Tibial artery (tissue), 4 donors: ENCODE measurements at regions not wholly inside any gene's neighbourhood (a gene's known extent, or its start where the extent isn't known, plus 50 kb on each side); places are given as distances from the start of the nearest gene placed in this dataset.

Source experiments
- DNase-seq, 2 donors: peaks; one replicate each; pipeline ENCODE4 v3.0.0-alpha.2; 2019
- H3K27ac ChIP-seq, 2 donors: fragments of 200-600 bp; sonication (generic) in 1 of 2; 1 replicate in 1 of 2; 2 replicates in 1 of 2; pipeline ENCODE4 v1.5.1; 2018 to 2019; ENCODE audit warnings: mild to moderate bottlenecking in 1 of 2
- H3K27me3 ChIP-seq, 2 donors: fragments of 200-600 bp; sonication (generic) in 1 of 2; one replicate each; pipeline versions ENCODE4 v1.5.1 to v1.6.0; 2016 to 2019
- H3K36me3 ChIP-seq, 3 donors: fragments of 200-600 bp; sonication (generic) in 2 of 3; one replicate each; pipeline ENCODE4 v1.5.1; 2016 to 2019; ENCODE audit warnings: mild to moderate bottlenecking in 2 of 3
- H3K4me1 ChIP-seq, 4 donors: fragments of 200-600 bp; sonication (generic) in 2 of 4; 1 replicate in 3 of 4; 2 replicates in 1 of 4; pipeline ENCODE4 v1.5.1; 2016 to 2019
- H3K4me3 ChIP-seq, 2 donors: fragments of 200-600 bp; sonication (generic) in 1 of 2; 1 replicate in 1 of 2; 2 replicates in 1 of 2; pipeline ENCODE4 v1.5.1; 2018 to 2019; ENCODE audit warnings: mild to moderate bottlenecking in 2 of 2
- H3K9me3 ChIP-seq, 3 donors: fragments of 200-600 bp; sonication (generic) in 1 of 3; one replicate each; pipeline ENCODE4 v1.5.1; 2016 to 2019
- intact Hi-C: fragments of 100-400 bp; cut with DNase I; formaldehyde crosslinking; loops from one replicate; pipeline ENCODE4 v1.15.0; 2023; ENCODE audit warnings: low total_unique reads
- TF ChIP-seq, protein P1 (sequence below), 2 experiments: fragments of 200-600 bp in 1 of 2; fragments of 450-650 bp in 1 of 2; IDR thresholded peaks; one replicate each; pipeline ENCODE4 v1.5.1; 2017 to 2019; ENCODE audit warnings: antibody characterized with exemption in 2 of 2, mild to moderate bottlenecking in 1 of 2, moderate library complexity in 1 of 2

DNA sequence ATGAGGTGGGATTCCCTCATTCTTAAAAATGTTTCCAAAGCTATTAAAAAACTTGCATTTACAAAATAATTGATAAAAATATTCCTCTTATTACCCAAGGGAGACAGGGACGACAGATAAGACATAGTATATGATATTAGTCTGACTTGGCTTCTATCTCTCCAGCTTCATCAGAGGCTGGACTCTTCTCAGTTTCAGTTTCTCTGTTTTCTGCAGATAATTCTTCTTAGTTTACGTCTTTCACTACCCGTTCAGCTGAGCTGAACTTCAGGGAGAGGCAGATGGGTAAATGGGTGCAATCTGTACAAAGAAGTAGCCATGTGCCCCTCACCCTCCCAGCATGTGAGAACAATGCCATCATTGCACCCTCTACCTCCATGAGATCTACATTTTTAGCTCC is 214.0 kb upstream of the SLIT2 start:
- Histone ChIP-seq H3K27me3 (no peaks in the 10 kb centered on the region), H3K9me3 (no peaks in the 10 kb centered on the region), H3K4me3 (no peak overlapping the region), H3K36me3 (no peaks in the 10 kb centered on the region), H3K4me1 (no peaks in the 10 kb centered on the region), H3K27ac (no peak overlapping the region)
- TF ChIP-seq, protein P1, sequence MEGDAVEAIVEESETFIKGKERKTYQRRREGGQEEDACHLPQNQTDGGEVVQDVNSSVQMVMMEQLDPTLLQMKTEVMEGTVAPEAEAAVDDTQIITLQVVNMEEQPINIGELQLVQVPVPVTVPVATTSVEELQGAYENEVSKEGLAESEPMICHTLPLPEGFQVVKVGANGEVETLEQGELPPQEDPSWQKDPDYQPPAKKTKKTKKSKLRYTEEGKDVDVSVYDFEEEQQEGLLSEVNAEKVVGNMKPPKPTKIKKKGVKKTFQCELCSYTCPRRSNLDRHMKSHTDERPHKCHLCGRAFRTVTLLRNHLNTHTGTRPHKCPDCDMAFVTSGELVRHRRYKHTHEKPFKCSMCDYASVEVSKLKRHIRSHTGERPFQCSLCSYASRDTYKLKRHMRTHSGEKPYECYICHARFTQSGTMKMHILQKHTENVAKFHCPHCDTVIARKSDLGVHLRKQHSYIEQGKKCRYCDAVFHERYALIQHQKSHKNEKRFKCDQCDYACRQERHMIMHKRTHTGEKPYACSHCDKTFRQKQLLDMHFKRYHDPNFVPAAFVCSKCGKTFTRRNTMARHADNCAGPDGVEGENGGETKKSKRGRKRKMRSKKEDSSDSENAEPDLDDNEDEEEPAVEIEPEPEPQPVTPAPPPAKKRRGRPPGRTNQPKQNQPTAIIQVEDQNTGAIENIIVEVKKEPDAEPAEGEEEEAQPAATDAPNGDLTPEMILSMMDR (IDR thresholded peaks at IDR 0.05), result no peak
- intact Hi-C loops, result no loop called here
- DNase-seq, result no peak

DNA sequence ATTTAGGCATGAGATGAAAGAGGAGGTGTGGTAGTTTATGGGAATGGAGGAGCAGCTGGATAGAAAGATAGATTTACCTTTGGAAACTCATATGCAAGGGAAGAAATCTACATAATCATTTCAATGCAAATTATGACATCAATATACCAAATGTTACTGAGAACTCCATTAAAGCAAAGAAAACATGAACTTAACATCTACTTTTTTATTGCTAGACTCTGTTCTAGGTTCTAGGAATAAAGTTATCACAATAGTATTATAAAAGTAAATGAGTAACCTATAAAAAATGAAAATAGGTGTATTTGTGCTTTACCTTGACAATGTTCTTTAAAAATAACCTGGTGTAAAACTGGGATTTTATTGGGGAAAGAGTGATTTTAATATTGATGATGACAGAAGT is 221.6 kb upstream of the SLIT2 start:
- H3K27ac ChIP-seq, result no peak overlapping the region
- DNase-seq, result no peak
- H3K4me3 ChIP-seq, result no peak overlapping the region
- H3K36me3 ChIP-seq, result no peaks in the 10 kb centered on the region
- H3K27me3 ChIP-seq, result no peaks in the 10 kb centered on the region
- TF ChIP-seq, protein P1 (IDR thresholded peaks at IDR 0.05), result no peak
- H3K4me1 ChIP-seq, result no peaks in the 10 kb centered on the region
- H3K9me3 ChIP-seq, result no peaks in the 10 kb centered on the region
- intact Hi-C loops, result no loop called here

DNA sequence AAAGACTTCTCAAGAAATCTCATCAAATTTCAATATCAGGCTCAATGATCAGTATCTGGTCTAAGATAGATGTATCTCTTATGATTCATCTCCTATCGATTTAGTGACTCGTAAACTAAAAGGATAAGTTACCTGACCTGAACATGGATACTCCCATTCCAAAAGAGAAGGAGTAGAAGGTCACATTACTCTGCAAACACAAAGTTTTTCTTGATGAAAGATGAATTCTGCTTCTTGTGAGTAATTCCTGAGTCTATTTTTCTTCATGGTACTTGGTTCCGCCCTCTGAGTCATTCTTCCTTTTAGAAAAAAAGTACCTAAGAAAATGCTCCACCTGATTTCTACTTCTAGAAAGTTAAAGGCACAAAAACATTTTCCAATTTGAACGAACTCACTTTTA is 223.1 kb upstream of the SLIT2 start:
- no peaks in the 10 kb centered on the region for H3K36me3 ChIP-seq
- H3K4me3 ChIP-seq, result no peak overlapping the region
- no peaks in the 10 kb centered on the region for H3K4me1 ChIP-seq
- no peaks in the 10 kb centered on the region for H3K9me3 ChIP-seq
- TF ChIP-seq, protein P1 (IDR thresholded peaks at IDR 0.05), result no peak
- no peaks in the 10 kb centered on the region for H3K27me3 ChIP-seq
- intact Hi-C loops, result loop anchor here (5.0 kb wide), 1 partner anchor 1544 kb away; no protein-coding TSS in a partner anchor
- no peak for DNase-seq
- H3K27ac ChIP-seq, result no peak overlapping the region

DNA sequence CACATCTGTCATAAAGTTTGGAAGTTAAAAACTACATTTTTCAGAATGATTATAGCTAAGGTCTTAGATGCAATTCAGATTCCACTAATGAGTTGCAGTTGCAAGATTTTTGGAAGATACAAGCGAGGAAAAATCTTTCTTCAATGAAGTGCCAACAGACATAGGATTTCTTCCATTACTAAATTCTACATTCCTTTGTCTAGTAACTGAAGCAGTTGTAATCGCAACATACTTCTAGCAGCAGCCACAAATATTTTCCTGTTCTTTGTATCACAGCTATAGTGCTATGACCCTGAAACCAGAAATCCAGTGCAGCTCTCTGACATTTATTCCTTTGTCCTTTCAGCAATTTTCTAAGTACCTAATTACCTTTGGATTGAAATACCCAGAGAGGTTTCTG is 225.2 kb upstream of the SLIT2 start:
- Histone ChIP-seq H3K36me3 (no peaks in the 10 kb centered on the region), H3K4me3 (no peak overlapping the region), H3K4me1 (no peaks in the 10 kb centered on the region), H3K27ac (no peak overlapping the region), H3K9me3 (no peaks in the 10 kb centered on the region), H3K27me3 (no peaks in the 10 kb centered on the region)
- intact Hi-C loops, result loop anchor here (5.0 kb wide), 1 partner anchor 1546 kb away; no protein-coding TSS in a partner anchor
- DNase-seq, result no peak
- TF ChIP-seq, protein P1 (IDR thresholded peaks at IDR 0.05), result no peak

DNA sequence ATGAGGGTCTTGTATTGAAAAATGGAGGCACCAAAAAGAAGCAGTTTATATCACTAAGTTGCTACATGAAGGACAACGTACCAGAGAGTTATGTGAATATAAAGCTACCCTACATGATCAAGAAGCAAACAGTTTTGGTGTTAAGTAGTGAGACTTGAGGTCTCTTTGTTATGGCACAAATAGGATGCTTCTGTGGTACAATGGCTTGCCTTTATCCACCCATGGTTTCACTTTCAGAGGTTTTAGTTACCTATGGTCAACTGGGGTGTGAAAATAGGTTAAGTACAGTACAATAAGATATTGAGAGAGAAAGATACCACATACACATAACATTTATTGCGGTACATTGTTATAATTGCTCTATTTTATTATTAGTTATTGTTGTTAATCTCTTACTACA is 229.2 kb upstream of the SLIT2 start:
- DNase-seq, result no peak
- TF ChIP-seq, protein P1 (IDR thresholded peaks at IDR 0.05), result no peak
- Histone ChIP-seq H3K4me1 (no peaks in the 10 kb centered on the region), H3K4me3 (no peak overlapping the region), H3K9me3 (no peaks in the 10 kb centered on the region), H3K36me3 (no peaks in the 10 kb centered on the region), H3K27me3 (no peaks in the 10 kb centered on the region), H3K27ac (no peak overlapping the region)
- intact Hi-C loops, result no loop called here

DNA sequence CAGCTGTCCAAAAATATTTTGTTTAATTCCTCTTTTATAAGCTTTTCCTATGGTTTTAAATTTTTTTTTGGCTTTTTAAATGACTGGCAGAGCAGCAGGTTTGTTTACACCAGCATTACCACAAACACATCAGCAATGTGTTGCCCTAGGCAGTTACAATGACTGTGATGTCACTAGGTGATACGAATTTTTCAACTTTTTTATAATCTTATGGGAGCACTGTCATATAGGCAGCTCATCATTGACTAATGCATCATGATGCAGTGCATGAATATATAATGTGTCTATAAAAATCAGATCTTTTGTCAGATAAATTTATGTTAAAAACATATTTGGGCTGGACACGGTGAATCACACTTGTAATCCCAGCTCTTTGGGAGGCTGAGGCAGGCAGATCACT is 231.6 kb upstream of the SLIT2 start:
- H3K4me1 ChIP-seq, result no peaks in the 10 kb centered on the region

More for the DNA sequence above, 231.6 kb upstream of the SLIT2 start:
- H3K36me3 ChIP-seq, result no peaks in the 10 kb centered on the region
- intact Hi-C loops, result no loop called here
- TF ChIP-seq, protein P1 (IDR thresholded peaks at IDR 0.05), result no peak
- no peaks in the 10 kb centered on the region for H3K27me3 ChIP-seq
- DNase-seq, result no peak
- H3K4me3 ChIP-seq, result no peak overlapping the region
- H3K9me3 ChIP-seq, result no peaks in the 10 kb centered on the region
- no peak overlapping the region for H3K27ac ChIP-seq
